GM19239 (cell line): ENCODE measurements at regions not wholly inside any gene's neighbourhood (a gene's known extent, or its start where the extent isn't known, plus 50 kb on each side); places are given as distances from the start of the nearest gene placed in this dataset.

Experiments used
- DNase-seq: peaks from one replicate; pipeline ENCODE4 v3.0.0; 2011; ENCODE audit warnings: low spot score; ENCODE audit not compliant: insufficient read length
- FAIRE-seq: peaks from 2 replicates; lab custom pipeline; 2011; peaks lifted over from hg19 to GRCh38; lab: Jason Lieb, UNC

- no peak for FAIRE-seq
- DNase-seq: no peak
Observed at GRCh38 chr2:234218266-234219045, 168.0 kb downstream of the SPP2 start.

GRCh38 chr2:234212534-234212933 lies 162.0 kb downstream of the SPP2 start:
- DNase-seq (no peak), FAIRE-seq (no peak)

GRCh38 chr2:234211797-234212196 lies 161.3 kb downstream of the SPP2 start:
- DNase-seq (no peak), FAIRE-seq (no peak)

GRCh38 chr2:234206738-234207137 lies 156.2 kb downstream of the SPP2 start:
- DNase-seq (no peak), FAIRE-seq (no peak)

- DNase-seq (no peak), FAIRE-seq (no peak)
Observed at GRCh38 chr2:234204480-234204879, 154.0 kb downstream of the SPP2 start.

GRCh38 chr2:234203135-234203984 lies 152.9 kb downstream of the SPP2 start:
- no peak for FAIRE-seq
- DNase-seq: no peak

- no peak for FAIRE-seq
- no peak for DNase-seq
Observed at GRCh38 chr2:234202601-234203000, 152.1 kb downstream of the SPP2 start.

GRCh38 chr2:234199996-234200395 lies 149.5 kb downstream of the SPP2 start:
- no peak for DNase-seq
- FAIRE-seq: no peak

GRCh38 chr2:234198976-234199375 lies 148.5 kb downstream of the SPP2 start:
- FAIRE-seq (no peak), DNase-seq (no peak)

GRCh38 chr2:234195516-234195915 lies 145.0 kb downstream of the SPP2 start:
- no peak for FAIRE-seq
- DNase-seq: no peak

- no peak for DNase-seq
- FAIRE-seq: no peak
Observed at GRCh38 chr2:234193977-234194563, 143.6 kb downstream of the SPP2 start.

- DNase-seq (no peak), FAIRE-seq (no peak)
Observed at GRCh38 chr2:234191819-234192407, 141.4 kb downstream of the SPP2 start.

- FAIRE-seq: no peak
- no peak for DNase-seq
Observed at GRCh38 chr2:234189786-234190300, 139.3 kb downstream of the SPP2 start.

- no peak for FAIRE-seq
- no peak for DNase-seq
Observed at GRCh38 chr2:234189230-234189629, 138.7 kb downstream of the SPP2 start.

- DNase-seq: no peak
- FAIRE-seq: no peak
Observed at GRCh38 chr2:234187646-234188174, 137.2 kb downstream of the SPP2 start.

- DNase-seq: no peak
Observed at GRCh38 chr2:234181121-234181520, 130.6 kb downstream of the SPP2 start.

GRCh38 chr2:234179031-234179363 lies 128.5 kb downstream of the SPP2 start:
- FAIRE-seq (no peak), DNase-seq (no peak)

More at GRCh38 chr2:234181121-234181520, 130.6 kb downstream of the SPP2 start:
- FAIRE-seq: no peak

GRCh38 chr2:234178330-234179030 lies 128.0 kb downstream of the SPP2 start:
- DNase-seq: no peak
- FAIRE-seq: no peak

GRCh38 chr2:234175649-234176048 lies 125.1 kb downstream of the SPP2 start:
- FAIRE-seq (no peak), DNase-seq (no peak)

GRCh38 chr2:234174742-234175141 lies 124.2 kb downstream of the SPP2 start:
- FAIRE-seq: no peak
- no peak for DNase-seq
